Astrocyte (in vitro differentiated cells and primary cell): ENCODE measurements at regions not wholly inside any gene's neighbourhood (a gene's known extent, or its start where the extent isn't known, plus 50 kb on each side); places are given as distances from the start of the nearest gene placed in this dataset.

ENCODE experiments used
- CTCF ChIP-seq: IDR thresholded peaks from 2 replicates; pipeline ENCODE4 v1.5.1; 2011; ENCODE audit warnings: low read depth, mild to moderate bottlenecking, inconsistent platforms, low read length, moderate library complexity; ENCODE audit not compliant: insufficient read depth
- EZH2 ChIP-seq: IDR thresholded peaks from 2 replicates; pipeline ENCODE4 v1.6.1; 2012; ENCODE audit warnings: mild to moderate bottlenecking, low read length, inconsistent platforms; ENCODE audit not compliant: insufficient read depth

- TF ChIP-seq CTCF: no peak
- no peak for TF ChIP-seq EZH2
Observed at GRCh38 chr5:17890501-17890900, 256.2 kb downstream of the TAF11L14 start.
